ENCODE measurements at regions not wholly inside any gene's neighbourhood (a gene's known extent, or its start where the extent isn't known, plus 50 kb on each side); places are given as distances from the start of the nearest gene placed in this dataset.

DNA sequence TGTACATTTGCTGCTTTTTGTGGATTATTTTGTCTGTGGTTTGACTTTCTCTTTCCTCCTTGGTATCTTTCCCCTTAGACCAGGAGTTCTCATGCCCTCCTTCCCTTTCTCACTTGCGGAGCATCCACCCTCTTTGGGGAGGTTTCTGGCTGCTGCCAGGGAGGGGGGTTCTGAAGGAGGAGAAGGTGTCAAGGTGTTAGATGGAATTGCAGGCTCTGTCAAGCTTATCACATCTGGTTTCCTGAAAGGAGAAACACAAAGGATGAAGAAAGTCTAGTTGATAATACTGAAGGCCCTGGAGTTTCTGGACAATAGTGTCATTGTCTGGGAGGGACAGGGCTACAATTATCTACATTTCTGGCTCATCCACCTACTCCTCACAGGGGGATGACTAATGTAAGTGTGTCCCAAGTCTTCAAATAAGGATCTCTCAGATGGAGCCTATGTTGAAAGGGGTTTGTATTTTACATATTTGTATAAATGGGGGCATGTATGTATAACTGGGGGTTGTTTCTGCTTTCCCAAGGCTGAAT is 217.3 kb upstream of the CCDC196 start:
- TF ChIP-seq, protein P1, sequence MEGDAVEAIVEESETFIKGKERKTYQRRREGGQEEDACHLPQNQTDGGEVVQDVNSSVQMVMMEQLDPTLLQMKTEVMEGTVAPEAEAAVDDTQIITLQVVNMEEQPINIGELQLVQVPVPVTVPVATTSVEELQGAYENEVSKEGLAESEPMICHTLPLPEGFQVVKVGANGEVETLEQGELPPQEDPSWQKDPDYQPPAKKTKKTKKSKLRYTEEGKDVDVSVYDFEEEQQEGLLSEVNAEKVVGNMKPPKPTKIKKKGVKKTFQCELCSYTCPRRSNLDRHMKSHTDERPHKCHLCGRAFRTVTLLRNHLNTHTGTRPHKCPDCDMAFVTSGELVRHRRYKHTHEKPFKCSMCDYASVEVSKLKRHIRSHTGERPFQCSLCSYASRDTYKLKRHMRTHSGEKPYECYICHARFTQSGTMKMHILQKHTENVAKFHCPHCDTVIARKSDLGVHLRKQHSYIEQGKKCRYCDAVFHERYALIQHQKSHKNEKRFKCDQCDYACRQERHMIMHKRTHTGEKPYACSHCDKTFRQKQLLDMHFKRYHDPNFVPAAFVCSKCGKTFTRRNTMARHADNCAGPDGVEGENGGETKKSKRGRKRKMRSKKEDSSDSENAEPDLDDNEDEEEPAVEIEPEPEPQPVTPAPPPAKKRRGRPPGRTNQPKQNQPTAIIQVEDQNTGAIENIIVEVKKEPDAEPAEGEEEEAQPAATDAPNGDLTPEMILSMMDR (IDR thresholded peaks at IDR 0.05), result no peak
- no peak for TF ChIP-seq POLR2A (IDR thresholded peaks at IDR 0.05)

Data from body of pancreas (tissue), 4 donors.